SK-N-SH (cell line): ENCODE measurements at regions not wholly inside any gene's neighbourhood (a gene's known extent, or its start where the extent isn't known, plus 50 kb on each side); places are given as distances from the start of the nearest gene placed in this dataset.

ENCODE experiments used
- CTCF ChIA-PET: fragments of 300-600, 350-600 bp; formaldehyde crosslinking; extraction: SDS; loops from one replicate; lab custom pipeline; 2021; lab: Yijun Ruan, JAX
- POLR2A ChIA-PET: fragments of 350-600 bp; sonication (Branson Sonifier 250); formaldehyde crosslinking; extraction: SDS; loops from one replicate; lab custom pipeline; 2020; ENCODE audit warnings: antibody characterized with exemption, inconsistent platforms; lab: Yijun Ruan, JAX
- DNase-seq: peaks from one replicate; pipeline ENCODE4 v3.0.0; 2012
- H2AFZ ChIP-seq: fragments of 200-600 bp; sonication (generic); 2 replicates; pipeline ENCODE4 v1.8.1; 2016; ENCODE audit warnings: antibody characterized with exemption, mild to moderate bottlenecking, low read depth
- H3F3A ChIP-seq: fragments of 200-600 bp; sonication (generic); replicated peaks from 2 replicates; pipeline ENCODE3; 2016; ENCODE audit warnings: antibody characterized with exemption, mild to moderate bottlenecking; ENCODE audit not compliant: insufficient read depth
- H3K27ac ChIP-seq, 2 experiments: fragments of 200-500 bp in 1 of 2; fragments of 200-600 bp in 1 of 2; sonication (Bioruptor generic) in 1 of 2; sonication (generic), shearing (Covaris generic) in 1 of 2; 2 replicates each; pipeline versions ENCODE4 v1.5.1 to v1.6.1; 2014 to 2016; ENCODE audit warnings: low read depth in 2 of 2, inconsistent platforms in 1 of 2, low read length in 1 of 2, mild to moderate bottlenecking in 1 of 2, mixed read lengths in 1 of 2
- H3K27me3 ChIP-seq: fragments of 200-600 bp; sonication (generic), shearing (Covaris generic); 2 replicates; pipeline ENCODE4 v1.6.1; 2016; ENCODE audit warnings: mixed run types; ENCODE audit not compliant: insufficient read depth
- H3K36me3 ChIP-seq, 2 experiments: fragments of 200-500 bp in 1 of 2; fragments of 200-600 bp in 1 of 2; sonication (Bioruptor generic) in 1 of 2; sonication (generic) in 1 of 2; replicated peaks in 1 of 2; 2 replicates each; pipeline versions ENCODE3 to v1.5.1; 2014 to 2016; ENCODE audit warnings: low read length in 1 of 2, mild to moderate bottlenecking in 1 of 2; ENCODE audit not compliant: insufficient read depth in 2 of 2, control insufficient read depth in 1 of 2
- H3K4me1 ChIP-seq, 2 experiments: fragments of 200-500 bp in 1 of 2; fragments of 200-600 bp in 1 of 2; sonication (Bioruptor generic) in 1 of 2; sonication (generic), shearing (Covaris generic) in 1 of 2; 2 replicates each; pipeline versions ENCODE4 v1.5.1 to v1.6.1; 2014 to 2016; ENCODE audit warnings: low read depth in 1 of 2, low read length in 1 of 2, mixed run types in 1 of 2; ENCODE audit not compliant: insufficient read depth in 2 of 2, control insufficient read depth in 1 of 2
- H3K4me2 ChIP-seq: fragments of 200-600 bp; sonication (generic), shearing (Covaris generic); 2 replicates; pipeline ENCODE4 v1.6.1; 2017; ENCODE audit warnings: mixed run types
- H3K4me3 ChIP-seq, 2 experiments: fragments of 200-500 bp in 1 of 2; fragments of 200-600 bp in 1 of 2; sonication (Bioruptor generic) in 1 of 2; sonication (generic), shearing (Covaris generic) in 1 of 2; 2 replicates each; pipeline versions ENCODE4 v1.5.1 to v1.8.1; 2014 to 2016; ENCODE audit warnings: low read depth in 2 of 2, inconsistent platforms in 1 of 2, low read length in 1 of 2, mild to moderate bottlenecking in 1 of 2, mixed read lengths in 1 of 2, moderate library complexity in 1 of 2
- H3K79me2 ChIP-seq: fragments of 200-600 bp; sonication (generic); 2 replicates; pipeline ENCODE4 v1.8.1; 2017; ENCODE audit warnings: mild to moderate bottlenecking; ENCODE audit not compliant: insufficient read depth
- H3K9ac ChIP-seq: fragments of 200-600 bp; sonication (generic); 2 replicates; pipeline ENCODE4 v1.6.1; 2017; ENCODE audit warnings: mixed run types
- H3K9me2 ChIP-seq: fragments of 200-600 bp; sonication (generic); 2 replicates; pipeline ENCODE4 v1.6.1; 2017; ENCODE audit warnings: mixed run types
- H3K9me3 ChIP-seq: fragments of 200-600 bp; sonication (generic); 2 replicates; pipeline ENCODE4 v1.6.1; 2017; ENCODE audit warnings: mixed run types, mild to moderate bottlenecking, moderate library complexity
- H4K20me1 ChIP-seq: fragments of 200-600 bp; sonication (generic); 2 replicates; pipeline ENCODE4 v1.6.1; 2017; ENCODE audit warnings: mild to moderate bottlenecking, mixed run types; ENCODE audit not compliant: insufficient read depth
- EP300 ChIP-seq, 2 experiments: IDR thresholded peaks; 2 replicates each; pipeline versions ENCODE4 v1.4.0 to v1.6.1; 2012; ENCODE audit warnings: borderline replicate concordance in 1 of 2, low read depth in 1 of 2, low read length in 1 of 2
- FOSL2 ChIP-seq: IDR thresholded peaks from 2 replicates; pipeline ENCODE4 v1.4.0; 2012; ENCODE audit warnings: low read depth, mild to moderate bottlenecking, moderate library complexity, borderline replicate concordance
- FOXJ3 ChIP-seq: sonication (generic); formaldehyde crosslinking; IDR thresholded peaks from 2 replicates; pipeline ENCODE4 v1.5.1; 2020; ENCODE audit warnings: mild to moderate bottlenecking, missing genetic modification reagents
- JUND ChIP-seq: IDR thresholded peaks from 2 replicates; pipeline ENCODE4 v1.4.0; 2012
- MEF2A ChIP-seq: IDR thresholded peaks from 2 replicates; pipeline ENCODE4 v1.4.0; 2012; ENCODE audit warnings: low read depth, borderline replicate concordance
- MXI1 ChIP-seq: IDR thresholded peaks from 2 replicates; pipeline ENCODE4 v1.6.1; 2012; ENCODE audit warnings: mild to moderate bottlenecking, low read depth, low read length, improper control_type of control experiment
- NFIC ChIP-seq: IDR thresholded peaks from 2 replicates; pipeline ENCODE4 v1.4.0; 2012; ENCODE audit warnings: borderline replicate concordance
- NRF1 ChIP-seq: IDR thresholded peaks from 2 replicates; pipeline ENCODE4 v1.6.1; 2012; ENCODE audit warnings: low read depth, mild to moderate bottlenecking, low read length
- POLR2AphosphoS5 ChIP-seq: IDR thresholded peaks from 2 replicates; pipeline ENCODE4 v1.6.1; 2012; ENCODE audit warnings: low read depth, low read length
- RAD21 ChIP-seq: IDR thresholded peaks from 2 replicates; pipeline ENCODE4 v1.6.1; 2012; ENCODE audit warnings: mild to moderate bottlenecking, low read length
- RXRA ChIP-seq: IDR thresholded peaks from 2 replicates; pipeline ENCODE4 v1.4.0; 2012; ENCODE audit warnings: low read depth, mild to moderate bottlenecking, borderline replicate concordance
- SMC3 ChIP-seq: IDR thresholded peaks from 2 replicates; pipeline ENCODE4 v1.6.1; 2012; ENCODE audit warnings: low read depth, low read length, improper control_type of control experiment
- TAF1 ChIP-seq: IDR thresholded peaks from 2 replicates; pipeline ENCODE4 v1.6.1; 2012; ENCODE audit warnings: low read depth, mild to moderate bottlenecking, low read length, moderate library complexity, borderline replicate concordance
- TCF12 ChIP-seq: IDR thresholded peaks from 2 replicates; pipeline ENCODE4 v1.4.0; 2012
- TEAD4 ChIP-seq: IDR thresholded peaks from 2 replicates; pipeline ENCODE4 v1.4.0; 2012; ENCODE audit warnings: mild to moderate bottlenecking, borderline replicate concordance; ENCODE audit not compliant: insufficient read depth
- WGBS: methylation state at CpG from one replicate; pipeline ENCODE4 v1.1.6; 2017; ENCODE audit warnings: low lambda C conversion rate; 5-methylcytosine and 5-hydroxymethylcytosine counted together
- TF ChIP-seq, protein P1 (sequence below): IDR thresholded peaks from 2 replicates; pipeline ENCODE4 v1.4.0; 2012; ENCODE audit warnings: low read depth, borderline replicate concordance
- TF ChIP-seq, protein P2 (sequence below): IDR thresholded peaks from 2 replicates; pipeline ENCODE4; 2012
- TF ChIP-seq, protein P3 (sequence below): fragments of 150-350 bp; IDR thresholded peaks from 2 replicates; pipeline ENCODE4 v1.6.1; 2016; ENCODE audit warnings: mild to moderate bottlenecking, low read depth, low read length

DNA sequence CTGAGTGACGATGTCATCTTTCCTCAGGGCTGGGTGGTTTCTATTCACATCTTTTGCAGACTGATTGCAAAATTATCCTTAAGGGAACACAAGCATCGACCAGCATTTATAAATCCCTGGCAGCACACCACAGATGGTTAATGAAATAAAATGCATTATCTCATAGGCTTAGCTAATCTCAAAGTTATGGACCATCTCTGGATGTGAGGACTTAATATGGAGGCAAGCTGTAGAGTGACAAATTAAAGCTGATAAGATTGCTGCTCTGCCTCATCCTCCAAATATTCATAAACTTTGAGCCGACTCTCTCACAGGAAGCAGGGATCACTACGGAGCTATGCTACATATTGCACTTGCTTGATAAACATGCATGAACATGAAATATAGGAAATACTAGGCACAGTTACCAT is 663.2 kb upstream of the RGMB start (continued):
- TF ChIP-seq MEF2A = peak; percentile 8; the same call in 1 of the 2 replicates
- TF ChIP-seq, protein P1, sequence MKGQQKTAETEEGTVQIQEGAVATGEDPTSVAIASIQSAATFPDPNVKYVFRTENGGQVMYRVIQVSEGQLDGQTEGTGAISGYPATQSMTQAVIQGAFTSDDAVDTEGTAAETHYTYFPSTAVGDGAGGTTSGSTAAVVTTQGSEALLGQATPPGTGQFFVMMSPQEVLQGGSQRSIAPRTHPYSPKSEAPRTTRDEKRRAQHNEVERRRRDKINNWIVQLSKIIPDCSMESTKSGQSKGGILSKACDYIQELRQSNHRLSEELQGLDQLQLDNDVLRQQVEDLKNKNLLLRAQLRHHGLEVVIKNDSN = no peak
- peak; percentile 50; the same call in 1 of the 2 replicates for TF ChIP-seq RXRA
- TF ChIP-seq RAD21 = peak; percentile 14; the same call in 1 of the 2 replicates
- TF ChIP-seq JUND = peak; percentile 89
- TF ChIP-seq FOSL2 = peak; percentile 86
- TF ChIP-seq NFIC = peak; percentile 62
- TF ChIP-seq FOXJ3 (CRISPR knock-in tag) = no peak
- peak; percentile 64 to 95 for TF ChIP-seq EP300 (IDR thresholded peaks at IDR 0.05; ENCODE audit: borderline replicate concordance in 1 of 2, low read depth in 1 of 2, low read length in 1 of 2)
- TF ChIP-seq NRF1 = no peak
- TF ChIP-seq TEAD4 = peak; percentile 84

DNA sequence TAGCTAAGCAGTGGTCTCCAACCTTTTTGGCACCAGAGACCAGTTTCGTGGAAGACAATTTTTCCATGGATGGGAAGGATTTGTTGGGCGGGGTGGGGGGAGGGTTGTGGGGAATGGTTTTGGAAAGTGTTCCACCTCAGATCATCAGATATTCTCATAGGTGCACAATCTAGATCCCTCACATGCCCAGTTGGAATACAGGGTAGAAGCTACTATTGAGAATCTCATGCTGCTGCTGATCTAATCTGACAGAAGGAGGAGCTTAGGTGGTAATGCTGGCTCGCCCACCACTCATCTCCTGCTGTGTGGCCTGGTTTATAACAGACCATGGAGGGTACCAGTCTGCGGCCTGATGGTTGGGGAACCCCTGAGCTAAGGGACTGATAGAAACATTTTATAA is 662.7 kb upstream of the RGMB start:
- no peaks in the 10 kb centered on the region for H3K79me2 ChIP-seq
- DNase-seq = no peak
- no peaks in the 10 kb centered on the region for H3K36me3 ChIP-seq
- ChIA-PET POLR2A (no interaction called here), CTCF (interaction anchor here (0.6 to 1.4 kb wide), 3 partner anchors 448 to 1321 kb away, joined by 3 to 6 read pairs (median 4); no protein-coding TSS in a partner anchor)
- no peaks in the 10 kb centered on the region for H3K9me3 ChIP-seq
- no peaks in the 10 kb centered on the region for H4K20me1 ChIP-seq
- peaks cover 9 to 38% of the 10 kb centered on the region in 2 experiments; a peak in 3 of 4 replicates for H3K4me1 ChIP-seq
- peak overlapping the region; percentile 34 to 100; a peak in 3 of 4 replicates for H3K27ac ChIP-seq
- peak overlapping the region; percentile 47; the same call in 1 of the 2 replicates for H2AFZ ChIP-seq
- H3K9me2 ChIP-seq = no peaks in the 10 kb centered on the region
- TF ChIP-seq NRF1 = no peak
- TF ChIP-seq TCF12 = no peak
- TF ChIP-seq MXI1 = no peak
- TF ChIP-seq, protein P2, sequence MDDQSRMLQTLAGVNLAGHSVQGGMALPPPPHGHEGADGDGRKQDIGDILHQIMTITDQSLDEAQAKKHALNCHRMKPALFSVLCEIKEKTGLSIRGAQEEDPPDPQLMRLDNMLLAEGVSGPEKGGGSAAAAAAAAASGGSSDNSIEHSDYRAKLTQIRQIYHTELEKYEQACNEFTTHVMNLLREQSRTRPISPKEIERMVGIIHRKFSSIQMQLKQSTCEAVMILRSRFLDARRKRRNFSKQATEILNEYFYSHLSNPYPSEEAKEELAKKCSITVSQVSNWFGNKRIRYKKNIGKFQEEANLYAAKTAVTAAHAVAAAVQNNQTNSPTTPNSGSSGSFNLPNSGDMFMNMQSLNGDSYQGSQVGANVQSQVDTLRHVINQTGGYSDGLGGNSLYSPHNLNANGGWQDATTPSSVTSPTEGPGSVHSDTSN = no peak
- TF ChIP-seq, protein P1 = no peak
- TF ChIP-seq POLR2AphosphoS5 = no peak
- TF ChIP-seq, protein P3, sequence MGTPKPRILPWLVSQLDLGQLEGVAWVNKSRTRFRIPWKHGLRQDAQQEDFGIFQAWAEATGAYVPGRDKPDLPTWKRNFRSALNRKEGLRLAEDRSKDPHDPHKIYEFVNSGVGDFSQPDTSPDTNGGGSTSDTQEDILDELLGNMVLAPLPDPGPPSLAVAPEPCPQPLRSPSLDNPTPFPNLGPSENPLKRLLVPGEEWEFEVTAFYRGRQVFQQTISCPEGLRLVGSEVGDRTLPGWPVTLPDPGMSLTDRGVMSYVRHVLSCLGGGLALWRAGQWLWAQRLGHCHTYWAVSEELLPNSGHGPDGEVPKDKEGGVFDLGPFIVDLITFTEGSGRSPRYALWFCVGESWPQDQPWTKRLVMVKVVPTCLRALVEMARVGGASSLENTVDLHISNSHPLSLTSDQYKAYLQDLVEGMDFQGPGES = no peak
- TF ChIP-seq TAF1 = no peak
- TF ChIP-seq SMC3 = no peak
- H3K27me3 ChIP-seq = no peaks in the 10 kb centered on the region
- H3K4me2 ChIP-seq = peak overlapping the region; percentile 72
- WGBS = 36% methylated on average over 4 of the region's 4 CpGs
- H3F3A ChIP-seq = peaks cover 35% of the 10 kb centered on the region
- no peak overlapping the region for H3K4me3 ChIP-seq
- peak overlapping the region; percentile 85; the same call in 1 of the 2 replicates for H3K9ac ChIP-seq
